Breast epithelium (tissue), 4 donors: ENCODE measurements at regions not wholly inside any gene's neighbourhood (a gene's known extent, or its start where the extent isn't known, plus 50 kb on each side); places are given as distances from the start of the nearest gene placed in this dataset.

Experiments used
- DNase-seq, 2 donors: peaks; one replicate each; pipeline ENCODE4 v3.0.0-alpha.2; 2019; ENCODE audit warnings: low spot score in 2 of 2
- H3K27ac ChIP-seq, 2 donors: fragments of 200-600 bp; sonication (generic) in 1 of 2; one replicate each; pipeline ENCODE4 v1.5.1; 2016 to 2019; ENCODE audit warnings: mild to moderate bottlenecking in 1 of 2
- H3K27me3 ChIP-seq, 2 donors: fragments of 200-600 bp; sonication (generic) in 1 of 2; one replicate each; pipeline versions ENCODE4 v1.5.1 to v1.6.0; 2017 to 2019; ENCODE audit warnings: control low read depth in 1 of 2, mild to moderate bottlenecking in 1 of 2
- H3K36me3 ChIP-seq: fragments of 200-600 bp; one replicate; pipeline ENCODE4 v1.5.1; 2019
- H3K4me1 ChIP-seq, 2 donors: fragments of 200-600 bp; sonication (generic); one replicate each; pipeline ENCODE4 v1.5.1; 2016 to 2019; ENCODE audit warnings: control low read depth in 1 of 2
- H3K4me3 ChIP-seq, 3 donors: fragments of 200-600 bp; sonication (generic); 1 replicate in 2 of 3; 2 replicates in 1 of 3; pipeline ENCODE4 v1.5.1; 2016 to 2019; ENCODE audit warnings: mild to moderate bottlenecking in 3 of 3, moderate library complexity in 2 of 3
- H3K9me3 ChIP-seq, 2 donors: fragments of 200-600 bp; sonication (generic) in 1 of 2; one replicate each; pipeline ENCODE4 v1.5.1; 2016 to 2019; ENCODE audit warnings: control low read depth in 1 of 2
- POLR2A ChIP-seq: fragments of 450-650 bp; IDR thresholded peaks from one replicate; pipeline ENCODE4 v1.6.1; 2016; ENCODE audit warnings: antibody characterized with exemption, mild to moderate bottlenecking, moderate library complexity
- POLR2AphosphoS5 ChIP-seq, 3 donors: sonication (generic); formaldehyde crosslinking; IDR thresholded peaks; one replicate each; pipeline ENCODE4 v1.6.1; 2017; ENCODE audit warnings: antibody characterized with exemption in 3 of 3
- intact Hi-C: fragments of 100-400 bp; cut with DNase I; formaldehyde crosslinking; loops from one replicate; pipeline ENCODE4 v1.15.1; 2023; ENCODE audit warnings: low total_unique reads
- TF ChIP-seq, protein P1 (sequence below), 3 donors: fragments of 450-650 bp; IDR thresholded peaks; one replicate each; pipeline ENCODE4 v1.5.1; 2016 to 2017; ENCODE audit warnings: antibody characterized with exemption in 3 of 3, mild to moderate bottlenecking in 3 of 3, moderate library complexity in 3 of 3

DNA sequence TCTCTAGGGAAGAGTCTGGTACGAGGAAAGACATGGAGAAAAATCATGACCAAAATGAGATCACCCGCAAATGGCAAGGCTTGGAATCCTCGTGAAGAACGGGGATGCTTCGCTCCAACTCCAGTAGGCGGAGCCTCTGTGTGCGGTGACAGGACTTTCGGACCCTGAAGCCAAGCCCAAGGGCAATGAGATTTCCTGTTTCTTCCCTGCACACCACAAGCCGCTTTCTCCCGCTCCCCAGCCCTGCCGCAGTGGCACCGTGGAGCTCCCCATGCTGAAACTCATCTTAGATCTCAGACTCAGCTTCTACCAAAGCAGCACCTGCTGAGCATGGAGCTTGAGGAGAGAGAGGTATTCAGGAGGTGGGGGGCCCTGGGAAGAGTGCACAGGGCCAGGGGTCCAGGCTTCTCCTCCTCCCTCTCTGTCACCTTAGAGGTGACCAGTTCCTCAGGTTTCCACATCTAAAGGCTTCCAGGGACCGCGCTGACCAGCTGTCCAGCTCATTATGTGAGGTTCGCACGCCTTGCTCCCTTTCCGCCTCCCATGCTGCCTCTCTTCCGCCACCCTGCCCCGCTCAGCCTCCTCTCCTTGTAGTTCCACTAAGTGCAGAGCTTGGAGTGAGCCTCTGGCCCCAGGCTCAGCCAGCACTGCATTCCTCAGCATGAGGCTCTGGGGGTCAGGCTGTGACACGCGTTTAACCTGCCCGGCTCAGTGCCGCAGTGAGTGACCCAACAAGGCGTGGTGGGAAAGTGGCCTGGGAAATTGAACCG lies 153.8 kb upstream of the SOX1 start:
- H3K27me3 ChIP-seq, result peaks cover 0 to 26% of the 10 kb centered on the region in 2 donors
- H3K9me3 ChIP-seq, result no peaks in the 10 kb centered on the region
- no peak overlapping the region for H3K4me3 ChIP-seq
- TF ChIP-seq, protein P1, sequence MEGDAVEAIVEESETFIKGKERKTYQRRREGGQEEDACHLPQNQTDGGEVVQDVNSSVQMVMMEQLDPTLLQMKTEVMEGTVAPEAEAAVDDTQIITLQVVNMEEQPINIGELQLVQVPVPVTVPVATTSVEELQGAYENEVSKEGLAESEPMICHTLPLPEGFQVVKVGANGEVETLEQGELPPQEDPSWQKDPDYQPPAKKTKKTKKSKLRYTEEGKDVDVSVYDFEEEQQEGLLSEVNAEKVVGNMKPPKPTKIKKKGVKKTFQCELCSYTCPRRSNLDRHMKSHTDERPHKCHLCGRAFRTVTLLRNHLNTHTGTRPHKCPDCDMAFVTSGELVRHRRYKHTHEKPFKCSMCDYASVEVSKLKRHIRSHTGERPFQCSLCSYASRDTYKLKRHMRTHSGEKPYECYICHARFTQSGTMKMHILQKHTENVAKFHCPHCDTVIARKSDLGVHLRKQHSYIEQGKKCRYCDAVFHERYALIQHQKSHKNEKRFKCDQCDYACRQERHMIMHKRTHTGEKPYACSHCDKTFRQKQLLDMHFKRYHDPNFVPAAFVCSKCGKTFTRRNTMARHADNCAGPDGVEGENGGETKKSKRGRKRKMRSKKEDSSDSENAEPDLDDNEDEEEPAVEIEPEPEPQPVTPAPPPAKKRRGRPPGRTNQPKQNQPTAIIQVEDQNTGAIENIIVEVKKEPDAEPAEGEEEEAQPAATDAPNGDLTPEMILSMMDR (IDR thresholded peaks at IDR 0.05), result no peak
- TF ChIP-seq POLR2A, result no peak
- no peak for TF ChIP-seq POLR2AphosphoS5 (IDR thresholded peaks at IDR 0.05)
- no peak for DNase-seq
- no peaks in the 10 kb centered on the region for H3K4me1 ChIP-seq
- intact Hi-C loops, result no loop called here
- H3K36me3 ChIP-seq, result no peaks in the 10 kb centered on the region
- no peak overlapping the region for H3K27ac ChIP-seq

DNA sequence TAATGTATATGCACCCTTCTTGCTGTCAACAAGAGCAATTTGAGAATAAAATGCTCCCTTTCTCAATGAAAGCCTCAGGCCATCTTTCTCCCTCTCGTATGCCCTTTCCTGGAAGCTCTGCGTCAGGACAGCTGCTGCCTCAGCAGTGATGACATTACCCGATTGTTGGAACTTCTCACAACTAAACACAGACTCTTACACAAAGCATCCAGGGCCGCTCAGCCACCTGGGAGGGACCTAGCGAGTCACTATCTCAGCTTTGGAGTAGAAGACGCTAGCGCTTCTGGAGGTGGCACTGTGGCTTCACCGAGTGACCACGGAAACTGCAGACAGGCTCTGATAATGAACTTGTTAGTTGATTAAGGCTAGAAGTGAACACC lies 153.2 kb upstream of the SOX1 start:
- no peaks in the 10 kb centered on the region for H3K4me1 ChIP-seq
- peaks cover 0 to 26% of the 10 kb centered on the region in 2 donors for H3K27me3 ChIP-seq
- no peak for TF ChIP-seq POLR2A
- no peak overlapping the region for H3K4me3 ChIP-seq
- H3K36me3 ChIP-seq, result no peaks in the 10 kb centered on the region
- no peak overlapping the region for H3K27ac ChIP-seq
- DNase-seq, result no peak
- H3K9me3 ChIP-seq, result no peaks in the 10 kb centered on the region
- intact Hi-C loops, result no loop called here

DNA sequence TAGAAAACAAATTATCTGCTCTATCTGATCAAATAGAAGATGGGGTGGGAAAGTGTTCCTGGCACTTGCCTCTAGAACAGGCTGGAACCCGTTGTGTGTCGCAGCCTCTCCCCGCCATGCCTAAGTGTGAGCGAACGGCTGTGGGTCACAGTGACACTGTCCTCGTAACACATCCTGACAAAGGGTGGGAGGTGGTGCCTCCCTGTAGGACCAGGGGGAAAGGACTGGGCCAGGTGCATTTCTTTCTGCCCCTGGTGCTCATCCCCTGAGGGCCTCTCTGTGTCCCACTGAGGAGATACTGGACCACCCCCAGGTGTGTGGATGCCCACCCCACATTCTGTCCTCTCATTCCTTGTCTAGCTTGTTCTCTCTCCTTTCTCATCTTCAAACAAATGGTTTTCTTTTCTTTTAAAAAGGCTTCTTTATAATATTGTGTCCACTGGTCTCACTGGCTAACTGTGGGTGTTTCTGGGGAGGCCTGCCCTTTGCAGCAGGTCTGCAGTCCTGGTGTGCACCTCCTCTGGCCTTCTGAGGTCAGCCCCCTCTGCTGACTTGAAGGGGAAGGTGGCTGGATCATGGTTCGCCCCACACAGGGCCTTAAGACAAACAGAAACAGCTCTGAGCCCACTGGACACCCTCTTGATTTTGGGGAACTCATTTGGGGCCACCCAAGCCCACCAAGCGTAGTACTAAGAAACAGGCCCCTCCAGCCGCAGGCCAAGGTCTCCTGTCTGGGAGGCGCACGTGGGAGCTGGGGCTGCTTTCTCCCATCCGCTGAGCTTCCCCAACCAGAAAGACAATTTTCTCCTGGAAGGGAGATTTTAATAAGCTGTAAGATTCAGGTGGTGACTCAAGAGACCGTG lies 152.5 kb upstream of the SOX1 start:
- intact Hi-C loops, result no loop called here
- Histone ChIP-seq H3K9me3 (no peaks in the 10 kb centered on the region), H3K27ac (no peak overlapping the region), H3K4me1 (no peaks in the 10 kb centered on the region), H3K36me3 (no peaks in the 10 kb centered on the region), H3K27me3 (peaks cover 0 to 26% of the 10 kb centered on the region in 2 donors), H3K4me3 (no peak overlapping the region)
- no peak for DNase-seq
- TF ChIP-seq, protein P1 (IDR thresholded peaks at IDR 0.05), result no peak
- TF ChIP-seq POLR2A (no peak), POLR2AphosphoS5 (IDR thresholded peaks at IDR 0.05) (no peak)

DNA sequence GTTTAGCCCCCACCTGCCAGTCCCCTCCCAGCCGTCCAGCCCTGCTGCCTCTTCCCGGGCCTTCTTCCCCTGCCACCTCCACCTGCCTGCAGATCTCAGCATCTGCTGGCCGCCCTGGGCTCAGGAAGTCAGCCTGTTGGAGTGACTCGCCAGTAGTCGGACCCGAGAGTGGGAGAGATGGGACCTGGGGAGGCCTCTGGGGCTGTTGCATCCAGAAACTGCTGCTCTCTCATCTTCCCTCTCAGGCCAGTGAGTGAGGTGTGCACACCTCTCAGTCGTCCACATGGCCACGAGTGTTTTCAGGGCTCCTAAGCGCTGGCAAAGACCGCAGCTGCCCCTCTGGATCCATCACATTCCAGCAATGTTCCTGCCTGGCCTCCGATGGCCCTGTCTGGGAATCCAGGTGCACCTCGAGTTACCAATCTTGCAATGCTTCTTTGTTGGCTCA lies 151.8 kb upstream of the SOX1 start:
- DNase-seq, result no peak

DNA sequence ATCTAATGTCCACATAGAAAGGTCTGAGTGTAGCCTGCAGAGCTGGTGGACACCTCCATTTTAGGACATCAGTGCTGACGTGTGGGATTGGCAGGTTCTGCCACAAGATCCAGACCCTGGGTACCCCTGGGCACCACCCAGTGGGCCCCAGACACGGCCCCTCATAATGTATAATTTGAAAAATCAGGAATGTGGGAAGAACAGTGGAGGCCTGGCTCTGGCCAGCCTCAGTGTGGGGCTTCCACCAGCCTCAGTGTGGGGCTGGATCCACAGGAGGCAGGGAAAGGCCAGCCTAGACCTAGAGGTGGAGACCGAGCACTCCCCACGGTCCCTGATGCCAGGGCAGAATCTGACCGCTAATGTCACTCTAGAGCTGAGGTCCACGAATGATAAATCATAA lies 150.7 kb upstream of the SOX1 start:
- Histone ChIP-seq H3K4me1 (no peaks in the 10 kb centered on the region), H3K36me3 (no peaks in the 10 kb centered on the region), H3K9me3 (no peaks in the 10 kb centered on the region), H3K27me3 (peaks cover 0 to 33% of the 10 kb centered on the region in 2 donors), H3K4me3 (no peak overlapping the region), H3K27ac (no peak overlapping the region)
- DNase-seq, result no peak
- TF ChIP-seq, protein P1 (IDR thresholded peaks at IDR 0.05), result no peak
- no peak for TF ChIP-seq POLR2A
- TF ChIP-seq POLR2AphosphoS5 (IDR thresholded peaks at IDR 0.05), result no peak
- intact Hi-C loops, result no loop called here

More for the DNA sequence above, 151.8 kb upstream of the SOX1 start:
- intact Hi-C loops, result no loop called here
- H3K27me3 ChIP-seq, result peaks cover 0 to 31% of the 10 kb centered on the region in 2 donors
- no peak overlapping the region for H3K4me3 ChIP-seq
- no peaks in the 10 kb centered on the region for H3K4me1 ChIP-seq
- TF ChIP-seq POLR2AphosphoS5 (IDR thresholded peaks at IDR 0.05) (no peak), POLR2A (no peak)
- TF ChIP-seq, protein P1 (IDR thresholded peaks at IDR 0.05), result no peak
- H3K27ac ChIP-seq, result no peak overlapping the region
- H3K9me3 ChIP-seq, result no peaks in the 10 kb centered on the region
- no peaks in the 10 kb centered on the region for H3K36me3 ChIP-seq
